ENCODE measurements at regions not wholly inside any gene's neighbourhood (a gene's known extent, or its start where the extent isn't known, plus 50 kb on each side); places are given as distances from the start of the nearest gene placed in this dataset.

DNA sequence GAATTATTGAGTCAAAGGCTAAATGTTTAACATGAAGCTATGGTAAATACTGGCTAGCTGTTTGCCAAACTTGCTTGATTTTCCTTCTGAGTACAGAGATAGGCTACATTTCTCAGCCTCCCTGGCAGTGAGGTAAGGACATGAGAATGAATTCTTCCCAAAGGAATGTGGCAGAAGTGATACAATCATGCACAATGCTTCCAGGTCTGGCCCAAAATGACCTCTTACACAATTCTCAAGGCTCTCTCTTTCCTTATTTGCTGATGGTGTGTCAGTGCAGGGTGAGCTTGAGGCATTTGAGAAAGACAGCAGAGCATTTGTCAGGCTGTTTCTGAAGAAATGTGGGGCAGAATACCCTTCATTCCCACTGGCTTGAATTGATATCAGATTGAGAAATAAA, 95.6 kb upstream of the NABP1 start:
- no peak for TF ChIP-seq POLR2AphosphoS5 (IDR thresholded peaks at IDR 0.05; ENCODE audit: low read depth, low read length)
- TF ChIP-seq, protein P1, sequence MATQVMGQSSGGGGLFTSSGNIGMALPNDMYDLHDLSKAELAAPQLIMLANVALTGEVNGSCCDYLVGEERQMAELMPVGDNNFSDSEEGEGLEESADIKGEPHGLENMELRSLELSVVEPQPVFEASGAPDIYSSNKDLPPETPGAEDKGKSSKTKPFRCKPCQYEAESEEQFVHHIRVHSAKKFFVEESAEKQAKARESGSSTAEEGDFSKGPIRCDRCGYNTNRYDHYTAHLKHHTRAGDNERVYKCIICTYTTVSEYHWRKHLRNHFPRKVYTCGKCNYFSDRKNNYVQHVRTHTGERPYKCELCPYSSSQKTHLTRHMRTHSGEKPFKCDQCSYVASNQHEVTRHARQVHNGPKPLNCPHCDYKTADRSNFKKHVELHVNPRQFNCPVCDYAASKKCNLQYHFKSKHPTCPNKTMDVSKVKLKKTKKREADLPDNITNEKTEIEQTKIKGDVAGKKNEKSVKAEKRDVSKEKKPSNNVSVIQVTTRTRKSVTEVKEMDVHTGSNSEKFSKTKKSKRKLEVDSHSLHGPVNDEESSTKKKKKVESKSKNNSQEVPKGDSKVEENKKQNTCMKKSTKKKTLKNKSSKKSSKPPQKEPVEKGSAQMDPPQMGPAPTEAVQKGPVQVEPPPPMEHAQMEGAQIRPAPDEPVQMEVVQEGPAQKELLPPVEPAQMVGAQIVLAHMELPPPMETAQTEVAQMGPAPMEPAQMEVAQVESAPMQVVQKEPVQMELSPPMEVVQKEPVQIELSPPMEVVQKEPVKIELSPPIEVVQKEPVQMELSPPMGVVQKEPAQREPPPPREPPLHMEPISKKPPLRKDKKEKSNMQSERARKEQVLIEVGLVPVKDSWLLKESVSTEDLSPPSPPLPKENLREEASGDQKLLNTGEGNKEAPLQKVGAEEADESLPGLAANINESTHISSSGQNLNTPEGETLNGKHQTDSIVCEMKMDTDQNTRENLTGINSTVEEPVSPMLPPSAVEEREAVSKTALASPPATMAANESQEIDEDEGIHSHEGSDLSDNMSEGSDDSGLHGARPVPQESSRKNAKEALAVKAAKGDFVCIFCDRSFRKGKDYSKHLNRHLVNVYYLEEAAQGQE (IDR thresholded peaks at IDR 0.05; ENCODE audit: insufficient read depth in 1 of 2, low read depth in 2 of 2, low read length in 2 of 2) = no peak
- TF ChIP-seq TAF1 (IDR thresholded peaks at IDR 0.05; ENCODE audit: borderline replicate concordance, insufficient read depth, low read length) = no peak
- TF ChIP-seq SIN3A (IDR thresholded peaks at IDR 0.05; ENCODE audit: borderline replicate concordance, insufficient read depth, low read length) = no peak
- TF ChIP-seq FOXP2 (optimal IDR thresholded peaks at IDR 0.05; ENCODE audit: borderline replicate concordance, extremely low read depth, extremely low read length, insufficient read depth) = no peak

Data from PFSK-1 (cell line).